ENCODE measurements at regions not wholly inside any gene's neighbourhood (a gene's known extent, or its start where the extent isn't known, plus 50 kb on each side); places are given as distances from the start of the nearest gene placed in this dataset.

GRCh38 chr16:17524656-17525055 lies 53.9 kb upstream of the XYLT1 start:
- no peak overlapping the region for H3K4me3 ChIP-seq (ENCODE audit: low read depth, low read length)
- H3K4me1 ChIP-seq (ENCODE audit: control insufficient read depth, insufficient read depth, low read length): no peaks in the 10 kb centered on the region
- H3K9me3 ChIP-seq (ENCODE audit: control insufficient read depth, insufficient read depth, low read length): no peaks in the 10 kb centered on the region
- H3K27ac ChIP-seq (ENCODE audit: low read depth, low read length): no peak overlapping the region
- no peaks in the 10 kb centered on the region for H3K36me3 ChIP-seq (ENCODE audit: control insufficient read depth, insufficient read depth, low read length)
- H3K9ac ChIP-seq (ENCODE audit: low read depth, low read length): no peak overlapping the region
- no peaks in the 10 kb centered on the region for H3K27me3 ChIP-seq (ENCODE audit: control insufficient read depth, insufficient read depth, low read length)

GRCh38 chr16:17520561-17520960 lies 49.8 kb upstream of the XYLT1 start:
- no peak overlapping the region for H3K27ac ChIP-seq (ENCODE audit: low read depth, low read length)
- no peaks in the 10 kb centered on the region for H3K4me1 ChIP-seq (ENCODE audit: control insufficient read depth, insufficient read depth, low read length)
- no peaks in the 10 kb centered on the region for H3K9me3 ChIP-seq (ENCODE audit: control insufficient read depth, insufficient read depth, low read length)
- H3K36me3 ChIP-seq (ENCODE audit: control insufficient read depth, insufficient read depth, low read length): no peaks in the 10 kb centered on the region
- H3K9ac ChIP-seq (ENCODE audit: low read depth, low read length): no peak overlapping the region
- no peaks in the 10 kb centered on the region for H3K27me3 ChIP-seq (ENCODE audit: control insufficient read depth, insufficient read depth, low read length)
- H3K4me3 ChIP-seq (ENCODE audit: low read depth, low read length): no peak overlapping the region

All from HUES48 (cell line).